NT2/D1 (cell line): ENCODE measurements at regions not wholly inside any gene's neighbourhood (a gene's known extent, or its start where the extent isn't known, plus 50 kb on each side); places are given as distances from the start of the nearest gene placed in this dataset.
A peak's percentile ranks its signal among the peaks of the same experiment; 100 is the strongest.

Source experiments
- DNase-seq: peaks from one replicate; pipeline ENCODE4 v3.0.0-alpha.2; 2011; ENCODE audit warnings: low read depth, low spot score
- H3K27me3 ChIP-seq: 2 replicates; pipeline ENCODE4 v1.6.0; 2011; ENCODE audit warnings: mild to moderate bottlenecking; ENCODE audit not compliant: insufficient read length, insufficient read depth
- H3K36me3 ChIP-seq: 2 replicates; pipeline ENCODE4 v1.6.1; 2011; ENCODE audit warnings: mild to moderate bottlenecking, low read length, mixed read lengths; ENCODE audit not compliant: insufficient read depth, insufficient read length
- H3K4me1 ChIP-seq: 2 replicates; pipeline ENCODE4 v1.5.1; 2011; ENCODE audit not compliant: insufficient read depth, insufficient read length
- H3K4me3 ChIP-seq: 2 replicates; pipeline ENCODE4 v1.5.1; 2011; ENCODE audit warnings: low read depth; ENCODE audit not compliant: insufficient read length
- H3K9ac ChIP-seq: 2 replicates; pipeline ENCODE4 v1.6.0; 2011; ENCODE audit warnings: low read depth; ENCODE audit not compliant: insufficient read length
- H3K9me3 ChIP-seq: 2 replicates; pipeline ENCODE4 v1.5.1; 2011; ENCODE audit warnings: mild to moderate bottlenecking, low read length; ENCODE audit not compliant: insufficient read depth
- SUZ12 ChIP-seq: IDR thresholded peaks from 2 replicates; pipeline ENCODE4 v1.6.1; 2011; ENCODE audit not compliant: insufficient read length, insufficient read depth; ENCODE audit errors: extremely low read depth
- YY1 ChIP-seq: IDR thresholded peaks from 2 replicates; pipeline ENCODE4 v1.6.1; 2011; ENCODE audit not compliant: insufficient read length, insufficient read depth
- ZNF274 ChIP-seq: IDR thresholded peaks from 2 replicates; pipeline ENCODE4 v1.6.1; 2011; ENCODE audit warnings: mild to moderate bottlenecking, low read depth, low read length

DNA sequence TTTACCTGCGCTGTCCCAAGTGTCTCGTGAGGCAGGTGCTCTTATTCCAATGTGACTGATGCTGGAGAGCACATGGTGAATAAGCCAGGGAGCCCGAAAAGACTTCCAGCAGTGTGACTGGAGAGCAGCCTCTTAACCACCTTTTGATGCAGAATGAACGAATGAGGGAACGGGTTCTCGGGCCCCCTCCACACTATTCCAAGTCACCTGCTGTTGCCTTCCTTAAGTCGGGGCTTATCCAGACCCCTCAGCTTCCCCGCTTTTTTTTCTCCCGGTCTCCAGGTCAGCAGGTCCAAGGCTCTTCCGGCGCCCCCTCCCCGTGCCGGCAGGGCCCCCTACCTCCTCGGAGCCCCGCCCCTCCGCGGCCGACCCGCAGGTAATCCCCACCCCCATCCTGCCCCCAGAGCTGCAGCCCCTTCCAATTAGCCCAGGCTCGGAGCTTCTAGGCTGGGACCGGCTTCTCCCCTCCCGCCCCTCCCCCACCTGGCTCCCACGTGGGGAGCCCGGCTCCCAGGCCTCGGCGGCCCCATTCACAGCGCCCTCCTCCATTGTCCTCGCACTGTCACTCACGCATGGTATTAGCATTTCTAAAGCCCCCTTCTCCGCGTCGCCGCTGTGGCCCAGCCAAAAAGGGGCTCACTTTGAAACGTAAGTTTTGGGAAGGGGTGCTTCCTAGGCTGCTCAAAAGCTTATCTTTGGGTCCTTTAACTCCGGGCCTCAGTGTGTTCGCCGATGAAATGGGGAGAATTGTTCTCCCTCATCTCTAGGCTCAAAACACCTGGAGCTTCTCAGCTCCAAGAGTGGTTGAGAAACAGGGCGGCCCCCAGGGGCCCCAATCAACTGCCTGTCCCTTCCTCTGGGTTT lies 56.2 kb upstream of the PJA1 start:
- Histone ChIP-seq H3K36me3 (no peaks in the 10 kb centered on the region), H3K9ac (peak overlapping the region; percentile 18), H3K4me3 (peak overlapping the region; percentile 10), H3K27me3 (peaks cover 40% of the 10 kb centered on the region), H3K4me1 (no peaks in the 10 kb centered on the region), H3K9me3 (no peaks in the 10 kb centered on the region)
- DNase-seq, result peak; percentile 52
- TF ChIP-seq YY1, result no peak
- no peak for TF ChIP-seq ZNF274
- no peak for TF ChIP-seq SUZ12

DNA sequence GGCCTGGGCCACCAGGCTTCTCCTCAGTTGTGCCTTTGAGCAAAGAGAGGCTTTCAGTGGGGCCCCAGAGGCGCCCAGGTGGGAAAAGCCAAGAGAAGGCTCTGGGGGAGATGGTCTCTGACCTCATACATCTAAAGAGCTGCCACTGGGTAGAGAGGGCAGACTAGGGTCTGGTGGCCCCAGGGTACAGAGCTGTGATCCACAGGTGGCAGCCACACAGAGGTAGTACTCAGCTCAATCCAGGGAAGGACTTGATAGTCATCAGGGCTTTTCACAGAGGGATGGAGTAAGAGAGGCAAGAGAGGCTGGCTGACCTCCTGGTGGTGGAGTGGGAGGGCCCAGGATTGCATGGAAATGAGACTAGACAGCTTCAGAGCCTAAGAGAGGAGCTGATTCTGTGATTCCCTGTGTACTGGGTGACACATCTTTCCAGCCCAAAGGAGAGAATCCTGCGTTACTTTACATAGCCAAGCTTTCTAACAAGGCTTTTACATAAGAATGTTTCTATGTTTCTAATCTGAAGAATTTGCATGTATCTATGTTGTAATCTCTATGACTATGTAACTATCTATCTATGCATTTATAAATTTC lies 53.2 kb upstream of the PJA1 start:
- no peak for TF ChIP-seq YY1
- no peaks in the 10 kb centered on the region for H3K9me3 ChIP-seq
- H3K9ac ChIP-seq, result no peak overlapping the region
- H3K4me1 ChIP-seq, result peaks cover 5% of the 10 kb centered on the region
- peaks cover 10% of the 10 kb centered on the region for H3K27me3 ChIP-seq
- DNase-seq, result no peak
- H3K36me3 ChIP-seq, result no peaks in the 10 kb centered on the region
- no peak overlapping the region for H3K4me3 ChIP-seq

DNA sequence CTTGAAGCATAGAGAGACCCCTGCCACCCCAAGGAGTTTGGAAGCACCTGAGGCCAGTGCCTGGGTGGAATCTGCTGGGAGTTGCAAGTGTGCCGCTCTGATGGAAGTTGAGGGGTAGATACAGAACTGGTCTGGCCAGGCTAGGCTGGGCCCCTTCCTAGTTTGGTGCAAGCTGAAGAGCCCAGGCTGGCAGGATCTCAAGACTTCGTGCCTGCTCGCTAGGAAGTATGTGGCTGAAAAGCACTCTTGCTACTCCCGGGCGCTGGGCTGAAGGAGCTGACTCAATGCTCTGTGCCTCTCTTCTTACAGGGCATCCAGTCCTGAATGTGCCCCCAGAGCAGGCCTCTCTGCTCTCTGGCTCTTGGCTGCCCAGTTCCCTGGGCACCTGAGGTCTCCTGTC lies 51.7 kb upstream of the PJA1 start:
- Histone ChIP-seq H3K4me3 (no peak overlapping the region), H3K9ac (no peak overlapping the region)

DNA sequence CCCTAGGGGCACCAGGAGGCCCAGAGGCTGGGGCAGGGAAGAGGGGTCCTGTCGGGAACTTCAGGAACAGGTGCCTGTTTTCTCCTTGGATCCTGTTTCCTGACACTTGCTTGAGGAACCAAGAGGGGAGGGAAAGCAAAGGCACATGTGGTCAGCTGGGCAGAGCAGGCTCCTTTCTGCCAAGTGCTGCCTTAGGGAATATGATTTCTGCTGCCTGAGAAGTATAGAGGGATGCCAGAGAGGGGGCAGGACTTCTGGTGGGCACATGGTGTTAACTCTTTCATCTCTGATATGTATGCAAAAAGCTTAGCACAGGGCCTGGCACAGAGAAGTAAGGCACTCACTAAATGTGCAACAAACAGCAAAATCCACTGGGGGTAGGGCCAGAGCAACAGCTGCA lies 51.2 kb upstream of the PJA1 start:
- no peaks in the 10 kb centered on the region for H3K27me3 ChIP-seq
- H3K9me3 ChIP-seq, result no peaks in the 10 kb centered on the region
- DNase-seq, result no peak
- H3K9ac ChIP-seq, result no peak overlapping the region
- no peaks in the 10 kb centered on the region for H3K36me3 ChIP-seq
- H3K4me1 ChIP-seq, result peaks cover 5% of the 10 kb centered on the region
- H3K4me3 ChIP-seq, result no peak overlapping the region
- TF ChIP-seq ZNF274, result no peak
- no peak for TF ChIP-seq YY1
- no peak for TF ChIP-seq SUZ12

More for the DNA sequence above, 51.7 kb upstream of the PJA1 start:
- no peaks in the 10 kb centered on the region for H3K27me3 ChIP-seq
- no peak for DNase-seq
- no peaks in the 10 kb centered on the region for H3K36me3 ChIP-seq
- no peaks in the 10 kb centered on the region for H3K9me3 ChIP-seq
- TF ChIP-seq SUZ12, result no peak
- no peak for TF ChIP-seq ZNF274
- TF ChIP-seq YY1, result no peak
- H3K4me1 ChIP-seq, result peaks cover 5% of the 10 kb centered on the region

DNA sequence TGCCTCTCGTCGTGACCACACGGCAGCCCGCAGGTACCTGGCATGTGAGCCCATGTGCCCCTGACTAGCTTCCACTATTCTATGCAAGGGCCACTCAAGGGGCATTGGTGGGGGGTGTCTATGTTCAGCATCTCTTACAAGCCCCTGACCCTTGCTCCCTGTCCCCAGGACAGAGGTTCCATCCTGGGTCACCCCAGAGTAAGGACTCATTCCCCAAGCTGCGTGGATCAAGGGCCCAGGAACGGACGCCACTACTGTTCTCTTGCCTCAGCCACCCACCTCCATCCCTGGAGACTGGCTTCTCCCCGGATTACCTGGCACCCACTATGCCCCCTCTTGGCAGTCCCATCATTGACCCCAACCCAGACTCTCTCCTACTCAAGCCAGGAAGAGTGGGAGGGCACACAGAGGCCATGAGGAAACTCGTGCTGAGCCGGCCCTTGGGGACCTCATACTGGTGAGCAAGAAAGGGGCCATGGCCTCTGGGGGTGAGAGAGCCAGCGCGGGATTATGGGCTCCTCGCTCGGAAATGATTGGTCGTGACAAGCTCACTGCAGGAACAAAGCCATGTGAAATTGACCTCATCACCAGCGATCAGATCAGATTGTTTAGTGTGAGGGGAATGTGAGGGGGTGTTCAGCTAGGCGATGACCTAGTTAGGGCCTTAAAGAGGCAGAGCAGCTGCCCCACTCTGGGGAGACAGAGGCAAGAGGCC lies 50.1 kb upstream of the PJA1 start:
- no peak for DNase-seq
- H3K4me3 ChIP-seq, result no peak overlapping the region
- no peak overlapping the region for H3K9ac ChIP-seq
- H3K4me1 ChIP-seq, result peaks cover 5% of the 10 kb centered on the region
- no peaks in the 10 kb centered on the region for H3K27me3 ChIP-seq
- H3K9me3 ChIP-seq, result no peaks in the 10 kb centered on the region
- no peaks in the 10 kb centered on the region for H3K36me3 ChIP-seq
- no peak for TF ChIP-seq SUZ12
- TF ChIP-seq YY1, result no peak
- no peak for TF ChIP-seq ZNF274
